ENCODE measurements at regions not wholly inside any gene's neighbourhood (a gene's known extent, or its start where the extent isn't known, plus 50 kb on each side); places are given as distances from the start of the nearest gene placed in this dataset.

- TF ChIP-seq YY1 (IDR thresholded peaks at IDR 0.05; ENCODE audit: low read depth) (no peak), REST (IDR thresholded peaks at IDR 0.05; ENCODE audit: low read depth) (no peak), CEBPB (IDR thresholded peaks at IDR 0.05) (no peak), RAD21 (IDR thresholded peaks at IDR 0.05; ENCODE audit: low read depth) (no peak), EGR1 (IDR thresholded peaks at IDR 0.05) (no peak), CREB1 (IDR thresholded peaks at IDR 0.05; ENCODE audit: low read depth) (no peak), FOXM1 (IDR thresholded peaks at IDR 0.05; ENCODE audit: borderline replicate concordance, low read depth) (no peak), EP300 (IDR thresholded peaks at IDR 0.05; ENCODE audit: borderline replicate concordance) (no peak), NFIC (IDR thresholded peaks at IDR 0.05) (no peak), TAF1 (IDR thresholded peaks at IDR 0.05; ENCODE audit: low read depth) (no peak), USF1 (IDR thresholded peaks at IDR 0.05) (no peak)
These were observed 146.5 kb downstream of the LACC1 start for GRCh38 chr13:44026194-44026593.
